HepG2 (cell line): ENCODE measurements at regions not wholly inside any gene's neighbourhood (a gene's known extent, or its start where the extent isn't known, plus 50 kb on each side); places are given as distances from the start of the nearest gene placed in this dataset.

ENCODE experiments used
- CHD2 ChIP-seq: IDR thresholded peaks from 2 replicates; pipeline ENCODE4 v1.6.1; 2011; ENCODE audit warnings: low read depth, low read length, improper control_type of control experiment
- CREB1 ChIP-seq, 2 experiments: fragments of 450-650 bp in 1 of 2; IDR thresholded peaks; 2 replicates each; pipeline ENCODE4 v1.6.1; 2016 to 2017; ENCODE audit warnings: control low read depth in 1 of 2, mild to moderate bottlenecking in 1 of 2, missing compliant biosample characterization in 1 of 2, missing genetic modification characterization in 1 of 2
- FOSL1 ChIP-seq: sonication (generic); formaldehyde crosslinking; IDR thresholded peaks from 2 replicates; pipeline ENCODE4 v1.9.0; 2021; ENCODE audit warnings: missing genetic modification reagents, borderline replicate concordance
- MXD1 ChIP-seq: sonication (generic); formaldehyde crosslinking; IDR thresholded peaks from 2 replicates; pipeline ENCODE4 v1.4.0; 2020; ENCODE audit warnings: mild to moderate bottlenecking, missing genetic modification reagents
- MYC ChIP-seq: sonication (generic); formaldehyde crosslinking; IDR thresholded peaks from 2 replicates; pipeline ENCODE4 v1.9.0; 2021; ENCODE audit warnings: missing genetic modification reagents, borderline replicate concordance
- POLR2A ChIP-seq, 2 experiments: IDR thresholded peaks; 2 replicates each; pipeline ENCODE4 v1.6.1; 2011; ENCODE audit warnings: low read depth in 2 of 2, low read length in 2 of 2, mild to moderate bottlenecking in 1 of 2, moderate library complexity in 1 of 2; ENCODE audit not compliant: insufficient read depth in 1 of 2
- SNRNP70 ChIP-seq: fragments of 200-400 bp; formaldehyde crosslinking; IDR thresholded peaks from 2 replicates; pipeline ENCODE4 v1.6.1; 2017; ENCODE audit warnings: mild to moderate bottlenecking, low read depth, low read length, moderate library complexity
- ZNF367 ChIP-seq: sonication (generic); formaldehyde crosslinking; IDR thresholded peaks from 2 replicates; pipeline ENCODE4 v1.4.0; 2020; ENCODE audit warnings: missing genetic modification reagents, borderline replicate concordance
- ZNF710 ChIP-seq: sonication (generic); formaldehyde crosslinking; IDR thresholded peaks from 2 replicates; pipeline ENCODE4 v1.5.0; 2020; ENCODE audit warnings: mild to moderate bottlenecking, missing genetic modification reagents, borderline replicate concordance
- ZNF878 ChIP-seq: sonication (generic); formaldehyde crosslinking; IDR thresholded peaks from 2 replicates; pipeline ENCODE4 v1.8.1; 2023; ENCODE audit warnings: mild to moderate bottlenecking, missing genetic modification reagents, moderate library complexity
- TF ChIP-seq, protein P1 (sequence below): IDR thresholded peaks from 2 replicates; pipeline ENCODE4 v1.6.1; 2018; ENCODE audit warnings: missing genetic modification reagents, mild to moderate bottlenecking, missing compliant biosample characterization
- TF ChIP-seq, protein P2 (sequence below): sonication (generic); formaldehyde crosslinking; IDR thresholded peaks from 2 replicates; pipeline ENCODE4 v1.4.0; 2020; ENCODE audit warnings: low read depth, missing genetic modification reagents

GRCh38 chr7:46871516-46871915 lies 710.4 kb downstream of the TNS3 start:
- TF ChIP-seq, protein P1, sequence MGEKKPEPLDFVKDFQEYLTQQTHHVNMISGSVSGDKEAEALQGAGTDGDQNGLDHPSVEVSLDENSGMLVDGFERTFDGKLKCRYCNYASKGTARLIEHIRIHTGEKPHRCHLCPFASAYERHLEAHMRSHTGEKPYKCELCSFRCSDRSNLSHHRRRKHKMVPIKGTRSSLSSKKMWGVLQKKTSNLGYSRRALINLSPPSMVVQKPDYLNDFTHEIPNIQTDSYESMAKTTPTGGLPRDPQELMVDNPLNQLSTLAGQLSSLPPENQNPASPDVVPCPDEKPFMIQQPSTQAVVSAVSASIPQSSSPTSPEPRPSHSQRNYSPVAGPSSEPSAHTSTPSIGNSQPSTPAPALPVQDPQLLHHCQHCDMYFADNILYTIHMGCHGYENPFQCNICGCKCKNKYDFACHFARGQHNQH (CRISPR knock-in tag): no peak
- TF ChIP-seq MXD1 (CRISPR knock-in tag) (no peak), ZNF710 (CRISPR knock-in tag) (no peak), CREB1 (IDR thresholded peaks at IDR 0.05) (no peak), CREB1 (CRISPR knock-in tag; IDR thresholded peaks at IDR 0.05) (no peak), MYC (no peak), POLR2A (IDR thresholded peaks at IDR 0.05; ENCODE audit: insufficient read depth in 1 of 2, low read depth in 2 of 2, low read length in 2 of 2) (no peak), CHD2 (no peak), SNRNP70 (no peak), FOSL1 (no peak), ZNF878 (CRISPR knock-in tag) (no peak), ZNF367 (CRISPR knock-in tag) (no peak)
- TF ChIP-seq, protein P2, sequence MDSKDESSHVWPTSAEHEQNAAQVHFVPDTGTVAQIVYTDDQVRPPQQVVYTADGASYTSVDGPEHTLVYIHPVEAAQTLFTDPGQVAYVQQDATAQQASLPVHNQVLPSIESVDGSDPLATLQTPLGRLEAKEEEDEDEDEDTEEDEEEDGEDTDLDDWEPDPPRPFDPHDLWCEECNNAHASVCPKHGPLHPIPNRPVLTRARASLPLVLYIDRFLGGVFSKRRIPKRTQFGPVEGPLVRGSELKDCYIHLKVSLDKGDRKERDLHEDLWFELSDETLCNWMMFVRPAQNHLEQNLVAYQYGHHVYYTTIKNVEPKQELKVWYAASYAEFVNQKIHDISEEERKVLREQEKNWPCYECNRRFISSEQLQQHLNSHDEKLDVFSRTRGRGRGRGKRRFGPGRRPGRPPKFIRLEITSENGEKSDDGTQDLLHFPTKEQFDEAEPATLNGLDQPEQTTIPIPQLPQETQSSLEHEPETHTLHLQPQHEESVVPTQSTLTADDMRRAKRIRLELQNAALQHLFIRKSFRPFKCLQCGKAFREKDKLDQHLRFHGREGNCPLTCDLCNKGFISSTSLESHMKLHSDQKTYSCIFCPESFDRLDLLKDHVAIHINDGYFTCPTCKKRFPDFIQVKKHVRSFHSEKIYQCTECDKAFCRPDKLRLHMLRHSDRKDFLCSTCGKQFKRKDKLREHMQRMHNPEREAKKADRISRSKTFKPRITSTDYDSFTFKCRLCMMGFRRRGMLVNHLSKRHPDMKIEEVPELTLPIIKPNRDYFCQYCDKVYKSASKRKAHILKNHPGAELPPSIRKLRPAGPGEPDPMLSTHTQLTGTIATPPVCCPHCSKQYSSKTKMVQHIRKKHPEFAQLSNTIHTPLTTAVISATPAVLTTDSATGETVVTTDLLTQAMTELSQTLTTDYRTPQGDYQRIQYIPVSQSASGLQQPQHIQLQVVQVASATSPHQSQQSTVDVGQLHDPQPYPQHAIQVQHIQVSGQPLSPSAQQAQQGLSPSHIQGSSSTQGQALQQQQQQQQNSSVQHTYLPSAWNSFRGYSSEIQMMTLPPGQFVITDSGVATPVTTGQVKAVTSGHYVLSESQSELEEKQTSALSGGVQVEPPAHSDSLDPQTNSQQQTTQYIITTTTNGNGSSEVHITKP: no peak
